ENCODE measurements at regions not wholly inside any gene's neighbourhood (a gene's known extent, or its start where the extent isn't known, plus 50 kb on each side); places are given as distances from the start of the nearest gene placed in this dataset.

DNA sequence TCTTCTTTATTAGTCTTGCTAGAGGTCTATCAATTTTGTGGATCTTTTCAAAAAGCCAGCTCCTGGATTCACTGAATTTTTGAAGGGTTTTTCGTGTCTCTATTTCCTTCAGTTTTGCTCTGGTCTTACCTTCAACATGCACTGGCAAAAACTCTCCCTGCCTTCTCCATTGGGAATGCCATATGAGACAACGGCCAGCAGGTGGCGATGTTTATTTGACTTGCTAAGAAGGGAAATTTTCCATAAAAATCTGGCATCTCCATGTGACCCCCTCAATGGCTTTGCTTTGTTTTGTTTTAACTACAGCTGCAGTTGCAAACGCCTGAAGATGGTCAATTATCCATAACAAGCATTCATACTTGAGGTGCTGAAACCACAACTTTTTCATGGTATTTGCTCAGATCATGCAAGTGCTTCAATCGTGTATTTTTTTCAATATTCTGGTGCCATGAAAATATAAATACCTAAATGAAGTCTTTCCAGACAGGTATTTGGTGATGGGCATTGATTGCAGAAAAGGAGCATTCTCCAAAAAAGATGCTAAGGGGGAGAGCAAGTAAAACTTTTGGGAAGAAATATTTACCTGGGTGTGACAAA lies 449.4 kb downstream of the CDY2B start:
- TF ChIP-seq POLR2A (IDR thresholded peaks at IDR 0.05; ENCODE audit: low read depth, low read length) (no peak), SPI1 (IDR thresholded peaks at IDR 0.05; ENCODE audit: low read depth, low read length) (no peak), TAF1 (IDR thresholded peaks at IDR 0.05; ENCODE audit: low read depth, low read length) (no peak)
